ENCODE measurements at regions not wholly inside any gene's neighbourhood (a gene's known extent, or its start where the extent isn't known, plus 50 kb on each side); places are given as distances from the start of the nearest gene placed in this dataset.

DNA sequence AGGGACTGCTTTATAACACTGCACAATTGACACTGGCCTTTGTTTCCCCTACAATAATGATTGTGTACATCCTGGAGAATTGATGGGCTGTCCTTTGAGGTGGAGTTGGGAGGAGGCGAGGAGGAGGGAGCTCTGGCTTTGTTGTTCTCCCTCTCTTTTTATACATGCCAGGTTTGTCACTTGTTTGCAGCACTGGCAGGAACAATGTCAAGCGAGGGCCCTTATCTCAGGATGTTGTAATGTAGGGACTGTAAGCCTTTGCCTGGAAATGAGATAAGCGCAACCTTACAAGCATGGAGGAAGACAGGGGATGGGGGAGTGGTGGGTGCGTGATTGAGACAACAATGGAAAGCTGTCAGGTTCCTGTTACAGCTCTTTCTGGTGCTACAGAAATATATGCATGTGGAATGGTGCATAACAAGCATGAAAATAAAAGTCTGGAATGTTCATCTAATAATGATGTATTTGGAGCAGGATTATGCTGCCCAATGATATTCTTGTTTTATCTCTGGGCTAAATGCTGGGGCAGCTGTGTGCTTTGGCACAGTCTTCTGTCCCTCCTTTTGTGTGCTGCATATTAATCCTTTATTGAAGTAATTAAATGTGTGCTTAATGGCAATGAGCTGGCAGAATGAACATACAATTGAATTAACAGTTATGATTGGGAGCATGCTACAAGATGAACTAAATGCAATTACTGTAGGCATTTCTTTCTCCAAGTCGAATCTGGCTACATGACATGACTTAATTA, 294.4 kb downstream of the GPAT3 start:
- H3K79me2 ChIP-seq (ENCODE audit: control insufficient read depth, insufficient read depth, low read length), result no peaks in the 10 kb centered on the region
- no peak for ATAC-seq
- H3K4me3 ChIP-seq, result no peak overlapping the region
- no peaks in the 10 kb centered on the region for H3K9me3 ChIP-seq (replicated peaks; ENCODE audit: control insufficient read depth, insufficient read depth, low read depth, low read length)
- peak in 1 of 4 experiments; percentile 7 for DNase-seq (ENCODE audit: extremely low read depth in 1 of 4, low spot score in 3 of 4)
- WGBS (ENCODE audit: insufficient coverage, low coverage, missing lambda C conversion rate), result 0% methylated on average over 5 of the region's 5 CpGs
- no peaks in the 10 kb centered on the region for H3K36me3 ChIP-seq (ENCODE audit: control insufficient read depth, insufficient read depth, low read length)
- H3K4me1 ChIP-seq (replicated peaks in 1 of 2; ENCODE audit: control insufficient read depth in 2 of 2, insufficient read depth in 2 of 2, low read length in 2 of 2), result no peaks in the 10 kb centered on the region; a peak in 1 of 5 replicates
- H3K4me2 ChIP-seq (ENCODE audit: insufficient read depth, low read length), result no peak overlapping the region
- in situ Hi-C loops (cut with MboI) (no loop called here), intact Hi-C loops (cut with micrococcal nuclease) (no loop called here)
- POLR2A ChIA-PET, result no interaction called here
- BruUV-seq (replicated peaks), result no TSS peak
- no peak overlapping the region for H3K9ac ChIP-seq (ENCODE audit: insufficient read depth in 1 of 2, low read depth in 2 of 2, low read length in 2 of 2)
- CTCF ChIA-PET (ENCODE audit: low intra/inter-chr PET ratio), result no interaction called here
- FAIRE-seq, result no peak
- H2AFZ ChIP-seq (ENCODE audit: low read depth, low read length), result no peak overlapping the region
- no peaks in the 10 kb centered on the region for H4K20me1 ChIP-seq (replicated peaks; ENCODE audit: control insufficient read depth, insufficient read depth, low read length)
- H3K27me3 ChIP-seq (ENCODE audit: control insufficient read depth in 2 of 2, insufficient read depth in 2 of 2, low read length in 2 of 2), result no peaks in the 10 kb centered on the region
- no peaks in the 10 kb centered on the region for H3K9me1 ChIP-seq (ENCODE audit: control insufficient read depth, insufficient read depth, low read length)
- H3K27ac ChIP-seq (ENCODE audit: extremely low read depth, low read depth, low read length), result no peak overlapping the region
- no peak for TF ChIP-seq ETV5 (CRISPR knock-in tag; IDR thresholded peaks at IDR 0.05; ENCODE audit: low read depth)
- TF ChIP-seq CEBPB (tag; IDR thresholded peaks at IDR 0.05), result peak; percentile 83
- TF ChIP-seq, protein P1, sequence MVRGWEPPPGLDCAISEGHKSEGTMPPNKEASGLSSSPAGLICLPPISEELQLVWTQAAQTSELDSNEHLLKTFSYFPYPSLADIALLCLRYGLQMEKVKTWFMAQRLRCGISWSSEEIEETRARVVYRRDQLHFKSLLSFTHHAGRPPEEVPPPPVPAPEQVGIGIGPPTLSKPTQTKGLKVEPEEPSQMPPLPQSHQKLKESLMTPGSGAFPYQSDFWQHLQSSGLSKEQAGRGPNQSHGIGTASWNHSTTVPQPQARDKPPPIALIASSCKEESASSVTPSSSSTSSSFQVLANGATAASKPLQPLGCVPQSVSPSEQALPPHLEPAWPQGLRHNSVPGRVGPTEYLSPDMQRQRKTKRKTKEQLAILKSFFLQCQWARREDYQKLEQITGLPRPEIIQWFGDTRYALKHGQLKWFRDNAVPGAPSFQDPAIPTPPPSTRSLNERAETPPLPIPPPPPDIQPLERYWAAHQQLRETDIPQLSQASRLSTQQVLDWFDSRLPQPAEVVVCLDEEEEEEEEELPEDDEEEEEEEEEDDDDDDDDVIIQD (CRISPR knock-in tag; IDR thresholded peaks at IDR 0.05), result no peak
- TF ChIP-seq NCOR1 (IDR thresholded peaks at IDR 0.05), result 0 out of 2 replicates have a peak, but pooled peaks have one; percentile 24
- TF ChIP-seq ZNF143 (CRISPR knock-in tag; IDR thresholded peaks at IDR 0.05), result no peak
- TF ChIP-seq TAL1 (IDR thresholded peaks at IDR 0.05), result peak; percentile 17; the same call in 1 of the 2 replicates
- TF ChIP-seq EWSR1 (IDR thresholded peaks at IDR 0.05; ENCODE audit: borderline replicate concordance, low read depth, partially characterized antibody), result no peak
- TF ChIP-seq EP400 (IDR thresholded peaks at IDR 0.05), result no peak
- TF ChIP-seq ARID1B (IDR thresholded peaks at IDR 0.05), result peak; percentile 32; the same call in 1 of the 2 replicates
- no peak for TF ChIP-seq ZNF764 (CRISPR knock-in tag; IDR thresholded peaks at IDR 0.05; ENCODE audit: low read depth)
- peak; percentile 38; the same call in 1 of the 2 replicates for TF ChIP-seq CBFA2T3 (IDR thresholded peaks at IDR 0.05)
- no peak for TF ChIP-seq NCOA2 (IDR thresholded peaks at IDR 0.05; ENCODE audit: partially characterized antibody in 2 of 2)
- TF ChIP-seq, protein P2, sequence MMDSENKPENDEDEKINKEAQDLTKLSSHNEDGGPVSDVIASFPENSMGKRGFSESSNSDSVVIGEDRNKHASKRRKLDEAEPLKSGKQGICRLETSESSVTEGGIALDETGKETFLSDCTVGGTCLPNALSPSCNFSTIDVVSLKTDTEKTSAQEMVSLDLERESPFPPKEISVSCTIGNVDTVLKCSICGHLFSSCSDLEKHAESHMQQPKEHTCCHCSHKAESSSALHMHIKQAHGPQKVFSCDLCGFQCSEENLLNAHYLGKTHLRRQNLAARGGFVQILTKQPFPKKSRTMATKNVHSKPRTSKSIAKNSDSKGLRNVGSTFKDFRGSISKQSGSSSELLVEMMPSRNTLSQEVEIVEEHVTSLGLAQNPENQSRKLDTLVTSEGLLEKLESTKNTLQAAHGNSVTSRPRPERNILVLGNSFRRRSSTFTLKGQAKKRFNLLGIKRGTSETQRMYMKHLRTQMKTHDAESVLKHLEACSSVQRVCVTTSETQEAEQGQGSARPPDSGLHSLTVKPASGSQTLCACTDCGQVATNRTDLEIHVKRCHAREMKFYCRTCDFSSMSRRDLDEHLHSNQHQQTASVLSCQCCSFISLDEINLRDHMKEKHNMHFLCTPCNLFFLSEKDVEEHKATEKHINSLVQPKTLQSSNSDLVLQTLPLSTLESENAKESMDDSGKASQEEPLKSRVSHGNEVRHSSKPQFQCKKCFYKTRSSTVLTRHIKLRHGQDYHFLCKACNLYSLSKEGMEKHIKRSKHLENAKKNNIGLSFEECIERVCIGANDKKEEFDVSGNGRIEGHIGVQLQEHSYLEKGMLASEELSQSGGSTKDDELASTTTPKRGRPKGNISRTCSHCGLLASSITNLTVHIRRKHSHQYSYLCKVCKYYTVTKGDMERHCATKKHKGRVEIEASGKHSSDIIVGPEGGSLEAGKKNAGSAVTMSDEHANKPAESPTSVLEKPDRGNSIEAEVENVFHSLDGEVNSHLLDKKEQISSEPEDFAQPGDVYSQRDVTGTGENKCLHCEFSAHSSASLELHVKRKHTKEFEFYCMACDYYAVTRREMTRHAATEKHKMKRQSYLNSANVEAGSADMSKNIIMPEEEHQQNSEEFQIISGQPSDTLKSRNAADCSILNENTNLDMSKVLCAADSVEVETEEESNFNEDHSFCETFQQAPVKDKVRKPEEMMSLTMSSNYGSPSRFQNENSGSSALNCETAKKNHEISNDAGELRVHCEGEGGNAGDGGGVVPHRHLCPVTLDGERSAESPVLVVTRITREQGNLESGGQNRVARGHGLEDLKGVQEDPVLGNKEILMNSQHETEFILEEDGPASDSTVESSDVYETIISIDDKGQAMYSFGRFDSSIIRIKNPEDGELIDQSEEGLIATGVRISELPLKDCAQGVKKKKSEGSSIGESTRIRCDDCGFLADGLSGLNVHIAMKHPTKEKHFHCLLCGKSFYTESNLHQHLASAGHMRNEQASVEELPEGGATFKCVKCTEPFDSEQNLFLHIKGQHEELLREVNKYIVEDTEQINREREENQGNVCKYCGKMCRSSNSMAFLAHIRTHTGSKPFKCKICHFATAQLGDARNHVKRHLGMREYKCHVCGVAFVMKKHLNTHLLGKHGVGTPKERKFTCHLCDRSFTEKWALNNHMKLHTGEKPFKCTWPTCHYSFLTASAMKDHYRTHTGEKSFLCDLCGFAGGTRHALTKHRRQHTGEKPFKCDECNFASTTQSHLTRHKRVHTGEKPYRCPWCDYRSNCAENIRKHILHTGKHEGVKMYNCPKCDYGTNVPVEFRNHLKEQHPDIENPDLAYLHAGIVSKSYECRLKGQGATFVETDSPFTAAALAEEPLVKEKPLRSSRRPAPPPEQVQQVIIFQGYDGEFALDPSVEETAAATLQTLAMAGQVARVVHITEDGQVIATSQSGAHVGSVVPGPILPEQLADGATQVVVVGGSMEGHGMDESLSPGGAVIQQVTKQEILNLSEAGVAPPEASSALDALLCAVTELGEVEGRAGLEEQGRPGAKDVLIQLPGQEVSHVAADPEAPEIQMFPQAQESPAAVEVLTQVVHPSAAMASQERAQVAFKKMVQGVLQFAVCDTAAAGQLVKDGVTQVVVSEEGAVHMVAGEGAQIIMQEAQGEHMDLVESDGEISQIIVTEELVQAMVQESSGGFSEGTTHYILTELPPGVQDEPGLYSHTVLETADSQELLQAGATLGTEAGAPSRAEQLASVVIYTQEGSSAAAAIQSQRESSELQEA (IDR thresholded peaks at IDR 0.05; ENCODE audit: low read depth), result no peak
- no peak for TF ChIP-seq BHLHE40 (IDR thresholded peaks at IDR 0.05; ENCODE audit: low read length)

All from K562 (cell line).